Epithelial cell of proximal tubule (primary cell): ENCODE measurements at regions not wholly inside any gene's neighbourhood (a gene's known extent, or its start where the extent isn't known, plus 50 kb on each side); places are given as distances from the start of the nearest gene placed in this dataset.
"Not testable (repeated sequence)": the region's sequence is repeated elsewhere in the genome, so short reads cannot be mapped to it uniquely, and the experiment has no call there.

ENCODE experiments used
- DNase-seq: peaks from one replicate; pipeline ENCODE4 v3.0.0-alpha.2; 2011; ENCODE audit warnings: low read depth
- H3K4me3 ChIP-seq: 2 replicates; pipeline ENCODE4 v1.5.1; 2011; ENCODE audit warnings: low read depth, mild to moderate bottlenecking, low read length
- CTCF ChIP-seq: conservative IDR thresholded peaks from 2 replicates; pipeline ENCODE4 v1.5.1; 2012; ENCODE audit warnings: low read depth, mild to moderate bottlenecking, low read length

DNA sequence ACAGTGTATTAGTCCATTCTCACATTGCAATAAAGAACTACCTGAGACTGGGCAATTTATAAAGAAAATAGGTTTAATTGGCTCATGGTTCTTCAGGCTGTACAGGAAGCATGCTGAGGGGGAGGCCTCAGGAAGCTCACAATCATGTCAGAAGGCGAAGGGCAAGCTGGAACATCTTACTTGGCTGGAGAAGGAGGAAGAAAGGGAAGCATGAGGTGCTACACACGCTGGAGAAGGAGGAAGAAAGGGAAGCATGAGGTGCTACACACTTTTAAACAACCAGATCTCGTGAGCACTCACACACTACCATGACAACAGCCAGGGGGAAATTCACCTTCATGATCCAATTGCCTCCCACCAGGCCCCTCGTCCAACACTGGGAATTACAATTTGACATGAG, 95.3 kb upstream of the FAM110C start:
- TF ChIP-seq CTCF: no peak
- DNase-seq: no peak
- H3K4me3 ChIP-seq: no peak overlapping the region

DNA sequence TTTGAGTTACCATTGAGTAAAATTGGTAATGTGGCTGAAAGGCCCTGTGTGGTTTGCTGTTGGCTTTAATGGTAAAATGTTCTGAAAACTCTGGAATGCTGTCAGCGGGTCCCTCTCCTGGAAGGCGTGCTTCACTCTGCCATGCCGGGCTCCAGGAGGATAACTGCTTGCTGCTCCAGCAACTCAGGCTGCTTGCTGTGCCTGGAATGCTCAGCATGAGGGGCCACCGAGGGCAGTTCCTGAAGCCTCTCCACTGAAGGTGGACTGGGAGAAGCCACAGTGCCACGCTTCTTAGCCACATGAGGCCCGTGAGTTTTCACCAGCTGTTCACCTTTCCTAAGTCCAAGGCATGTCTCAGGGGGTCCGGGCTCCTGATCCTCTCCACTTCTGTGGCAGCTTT, 90.4 kb upstream of the FAM110C start:
- DNase-seq: no peak
- no peak overlapping the region for H3K4me3 ChIP-seq
- TF ChIP-seq CTCF: no peak

- TF ChIP-seq CTCF: no peak
- DNase-seq: no peak
- H3K4me3 ChIP-seq: no peak overlapping the region
Observed at GRCh38 chr2:133675-134593, 87.6 kb upstream of the FAM110C start.

- not testable (repeated sequence) for DNase-seq, H3K4me3 ChIP-seq
Observed at GRCh38 chr2:126769-127168, 80.5 kb upstream of the FAM110C start.

GRCh38 chr2:124241-124880, 78.1 kb upstream of the FAM110C start:
- no peak for TF ChIP-seq CTCF
- no peak overlapping the region for H3K4me3 ChIP-seq
- DNase-seq: peak; percentile 33

- TF ChIP-seq CTCF: no peak
- DNase-seq: no peak
- H3K4me3 ChIP-seq: no peak overlapping the region
Observed at GRCh38 chr2:116953-117352, 70.6 kb upstream of the FAM110C start.

- H3K4me3 ChIP-seq: no peak overlapping the region
- peak; percentile 57 for DNase-seq
- peak; percentile 59 for TF ChIP-seq CTCF
Observed at GRCh38 chr2:115303-115702, 69.0 kb upstream of the FAM110C start.
